Mammary epithelial cell (primary cell): ENCODE measurements at regions not wholly inside any gene's neighbourhood (a gene's known extent, or its start where the extent isn't known, plus 50 kb on each side); places are given as distances from the start of the nearest gene placed in this dataset.

Source experiments
- CTCF ChIP-seq, 2 donors: IDR thresholded peaks in 1 of 2; conservative IDR thresholded peaks in 1 of 2; 2 replicates each; pipeline ENCODE4 v1.5.1; 2011 to 2012; ENCODE audit warnings: inconsistent platforms in 2 of 2, low read length in 2 of 2, mild to moderate bottlenecking in 2 of 2, control low read depth in 1 of 2, low read depth in 1 of 2; ENCODE audit not compliant: insufficient read depth in 1 of 2; ENCODE audit errors: extremely low read depth in 1 of 2
- EZH2 ChIP-seq: IDR thresholded peaks from 2 replicates; pipeline ENCODE4 v1.6.1; 2012; ENCODE audit warnings: low read length, inconsistent platforms, borderline replicate concordance

DNA sequence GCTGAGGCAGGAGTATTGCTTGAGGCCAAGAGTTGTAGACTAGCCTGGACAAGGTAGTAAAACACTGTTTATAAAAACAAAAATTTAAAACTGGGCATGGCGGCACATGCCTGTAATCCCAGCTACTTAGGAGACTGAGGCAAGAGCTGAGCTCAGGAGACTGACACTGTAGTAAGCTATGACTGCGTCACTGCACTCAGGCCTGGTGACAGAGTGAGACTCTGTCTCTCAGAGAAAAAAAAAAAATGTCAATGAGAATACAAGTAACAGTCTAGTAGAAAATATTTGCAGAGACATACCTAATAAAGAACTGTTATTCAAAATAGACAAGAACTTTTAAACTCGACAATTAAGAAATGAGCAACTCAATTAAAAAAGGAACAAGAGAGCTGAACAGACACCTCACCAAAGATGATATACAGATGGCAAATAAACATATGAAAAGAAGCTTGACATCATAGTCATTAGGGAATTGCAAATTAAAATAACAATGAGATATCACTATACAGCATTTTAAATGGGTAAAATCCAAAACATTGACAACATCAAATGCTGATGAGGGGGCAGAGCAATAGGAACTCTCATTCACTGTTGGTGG lies 624.3 kb upstream of the ZEB2 start:
- TF ChIP-seq EZH2 = no peak
- TF ChIP-seq CTCF (conservative IDR thresholded peaks at IDR 0.05 in 1 of 2, IDR thresholded peaks at IDR 0.05 in 1 of 2; ENCODE audit: extremely low read depth in 1 of 2, insufficient read depth in 1 of 2, low read depth in 1 of 2, low read length in 2 of 2) = no peak
